Suprapubic skin (tissue), 4 donors: ENCODE measurements at regions not wholly inside any gene's neighbourhood (a gene's known extent, or its start where the extent isn't known, plus 50 kb on each side); places are given as distances from the start of the nearest gene placed in this dataset.

ENCODE experiments used
- DNase-seq, 2 donors: peaks; one replicate each; pipeline ENCODE4 v3.0.0-alpha.2; 2019; ENCODE audit warnings: low spot score in 2 of 2
- H3K27ac ChIP-seq: fragments of 200-600 bp; sonication (generic); one replicate; pipeline ENCODE4 v1.5.1; 2019
- H3K27me3 ChIP-seq: fragments of 200-600 bp; sonication (generic); one replicate; pipeline ENCODE4 v1.5.1; 2019
- H3K36me3 ChIP-seq: fragments of 200-600 bp; sonication (generic); one replicate; pipeline ENCODE4 v1.5.1; 2019
- H3K4me1 ChIP-seq: fragments of 200-600 bp; sonication (generic); one replicate; pipeline ENCODE4 v1.5.1; 2019
- H3K4me3 ChIP-seq: fragments of 200-600 bp; sonication (generic); one replicate; pipeline ENCODE4 v1.5.1; 2019; ENCODE audit warnings: mild to moderate bottlenecking
- H3K9me3 ChIP-seq: fragments of 200-600 bp; sonication (generic); one replicate; pipeline ENCODE4 v1.5.1; 2019
- CTCF ChIP-seq, 2 donors: fragments of 200-600 bp in 1 of 2; fragments of 450-650 bp in 1 of 2; sonication (generic) in 1 of 2; IDR thresholded peaks; one replicate each; pipeline ENCODE4 v1.5.1; 2016 to 2019; ENCODE audit warnings: antibody characterized with exemption in 2 of 2, mild to moderate bottlenecking in 1 of 2, moderate library complexity in 1 of 2
- EP300 ChIP-seq: sonication (generic); formaldehyde crosslinking; IDR thresholded peaks from one replicate; pipeline ENCODE4 v1.6.1; 2017; ENCODE audit warnings: antibody characterized with exemption
- POLR2A ChIP-seq, 2 donors: fragments of 450-650 bp; IDR thresholded peaks; one replicate each; pipeline ENCODE4 v1.6.1; 2017; ENCODE audit warnings: antibody characterized with exemption in 2 of 2, mild to moderate bottlenecking in 2 of 2, moderate library complexity in 2 of 2
- POLR2AphosphoS5 ChIP-seq, 3 donors: sonication (generic); formaldehyde crosslinking; IDR thresholded peaks; one replicate each; pipeline ENCODE4 v1.6.1; 2017; ENCODE audit warnings: antibody characterized with exemption in 3 of 3
- WGBS: methylation state at CpG from one replicate; pipeline ENCODE4 v1.1.5; 2018; 5-methylcytosine and 5-hydroxymethylcytosine counted together

GRCh38 chr7:17697128-17697881 is 243.0 kb downstream of the SNX13 start:
- Histone ChIP-seq H3K4me1 (peaks cover 9% of the 10 kb centered on the region), H3K36me3 (no peaks in the 10 kb centered on the region), H3K27ac (peak overlapping the region; percentile 58), H3K27me3 (no peaks in the 10 kb centered on the region), H3K9me3 (no peaks in the 10 kb centered on the region), H3K4me3 (no peak overlapping the region)
- WGBS: 92% methylated on average over 4 of the region's 4 CpGs
- TF ChIP-seq POLR2A (IDR thresholded peaks at IDR 0.05): no peak
- TF ChIP-seq EP300: no peak
- no peak for TF ChIP-seq POLR2AphosphoS5 (IDR thresholded peaks at IDR 0.05)
- TF ChIP-seq CTCF (IDR thresholded peaks at IDR 0.05): no peak
- no peak for DNase-seq

- Histone ChIP-seq H3K27me3 (no peaks in the 10 kb centered on the region), H3K9me3 (no peaks in the 10 kb centered on the region), H3K36me3 (no peaks in the 10 kb centered on the region), H3K4me1 (peaks cover 9% of the 10 kb centered on the region), H3K4me3 (no peak overlapping the region), H3K27ac (no peak overlapping the region)
- no peak for DNase-seq
- no peak for TF ChIP-seq CTCF (IDR thresholded peaks at IDR 0.05)
- no peak for TF ChIP-seq EP300
- TF ChIP-seq POLR2AphosphoS5 (IDR thresholded peaks at IDR 0.05): no peak
- TF ChIP-seq POLR2A (IDR thresholded peaks at IDR 0.05): no peak
These were observed 240.6 kb downstream of the SNX13 start for GRCh38 chr7:17699696-17700095.

- H3K4me1 ChIP-seq: peaks cover 9% of the 10 kb centered on the region
- no peak for TF ChIP-seq EP300
- TF ChIP-seq POLR2A (IDR thresholded peaks at IDR 0.05): no peak
- no peak for TF ChIP-seq CTCF (IDR thresholded peaks at IDR 0.05)
- no peak for TF ChIP-seq POLR2AphosphoS5 (IDR thresholded peaks at IDR 0.05)
- no peaks in the 10 kb centered on the region for H3K27me3 ChIP-seq
- H3K9me3 ChIP-seq: no peaks in the 10 kb centered on the region
- H3K27ac ChIP-seq: no peak overlapping the region
- 92% methylated on average over 3 of the region's 3 CpGs for WGBS
- no peak overlapping the region for H3K4me3 ChIP-seq
- DNase-seq: no peak
- no peaks in the 10 kb centered on the region for H3K36me3 ChIP-seq
These were observed 240.2 kb downstream of the SNX13 start for GRCh38 chr7:17700138-17700537.

GRCh38 chr7:17706275-17706674 is 234.0 kb downstream of the SNX13 start:
- Histone ChIP-seq H3K4me1 (peaks cover 5% of the 10 kb centered on the region), H3K9me3 (no peaks in the 10 kb centered on the region), H3K4me3 (no peak overlapping the region), H3K27ac (no peak overlapping the region), H3K36me3 (no peaks in the 10 kb centered on the region), H3K27me3 (no peaks in the 10 kb centered on the region)
- TF ChIP-seq EP300: no peak
- TF ChIP-seq POLR2A (IDR thresholded peaks at IDR 0.05): no peak
- TF ChIP-seq CTCF (IDR thresholded peaks at IDR 0.05): no peak
- TF ChIP-seq POLR2AphosphoS5 (IDR thresholded peaks at IDR 0.05): no peak
- no peak for DNase-seq
- WGBS: 46% methylated on average over 4 of the region's 4 CpGs

- Histone ChIP-seq H3K27me3 (no peaks in the 10 kb centered on the region), H3K4me1 (peaks cover 5% of the 10 kb centered on the region), H3K9me3 (no peaks in the 10 kb centered on the region), H3K36me3 (no peaks in the 10 kb centered on the region), H3K4me3 (no peak overlapping the region), H3K27ac (no peak overlapping the region)
- no peak for DNase-seq
- TF ChIP-seq CTCF (IDR thresholded peaks at IDR 0.05) (peak; percentile 37 to 53), POLR2AphosphoS5 (IDR thresholded peaks at IDR 0.05) (no peak)
- 17% methylated on average over 3 of the region's 3 CpGs for WGBS
These were observed 233.6 kb downstream of the SNX13 start for GRCh38 chr7:17706734-17707133.
